GM23338 (cell line): ENCODE measurements at regions not wholly inside any gene's neighbourhood (a gene's known extent, or its start where the extent isn't known, plus 50 kb on each side); places are given as distances from the start of the nearest gene placed in this dataset.

ENCODE experiments used
- CREB1 ChIP-seq: fragments of 250-450 bp; sonication (Bioruptor Pico); IDR thresholded peaks from 2 replicates; pipeline ENCODE4 v1.5.0; 2020; ENCODE audit warnings: low read depth, mild to moderate bottlenecking, moderate library complexity
- EZH2 ChIP-seq: fragments of 200-600 bp; sonication (generic); IDR thresholded peaks from one replicate; pipeline ENCODE4 v1.8.0; 2017; ENCODE audit warnings: antibody characterized with exemption, mild to moderate bottlenecking, low read depth; ENCODE audit not compliant: unreplicated experiment
- EZH2phosphoT487 ChIP-seq: fragments of 200-600 bp; sonication (generic); IDR thresholded peaks from one replicate; pipeline ENCODE4 v1.8.1; 2018; ENCODE audit warnings: antibody characterized with exemption; ENCODE audit not compliant: unreplicated experiment
- POLR2AphosphoS5 ChIP-seq: IDR thresholded peaks from 2 replicates; pipeline ENCODE4 v1.6.1; 2016; ENCODE audit warnings: antibody characterized with exemption, low read depth
- STAT1 ChIP-seq: IDR thresholded peaks from one replicate; pipeline ENCODE4 v1.6.1; 2016; ENCODE audit warnings: antibody characterized with exemption; ENCODE audit not compliant: unreplicated experiment
- TF ChIP-seq, protein P1 (sequence below), 2 experiments: fragments of 200-600 bp in 1 of 2; sonication (generic) in 1 of 2; conservative IDR thresholded peaks; 2 replicates each; pipeline versions ENCODE4 v1.5.1 to v1.6.1; 2016 to 2017; ENCODE audit warnings: antibody characterized with exemption in 2 of 2, low read depth in 2 of 2, mild to moderate bottlenecking in 2 of 2, moderate library complexity in 1 of 2
- TF ChIP-seq, protein P2 (sequence below): IDR thresholded peaks from one replicate; pipeline ENCODE4 v1.6.1; 2018; ENCODE audit warnings: antibody characterized with exemption; ENCODE audit not compliant: unreplicated experiment

DNA sequence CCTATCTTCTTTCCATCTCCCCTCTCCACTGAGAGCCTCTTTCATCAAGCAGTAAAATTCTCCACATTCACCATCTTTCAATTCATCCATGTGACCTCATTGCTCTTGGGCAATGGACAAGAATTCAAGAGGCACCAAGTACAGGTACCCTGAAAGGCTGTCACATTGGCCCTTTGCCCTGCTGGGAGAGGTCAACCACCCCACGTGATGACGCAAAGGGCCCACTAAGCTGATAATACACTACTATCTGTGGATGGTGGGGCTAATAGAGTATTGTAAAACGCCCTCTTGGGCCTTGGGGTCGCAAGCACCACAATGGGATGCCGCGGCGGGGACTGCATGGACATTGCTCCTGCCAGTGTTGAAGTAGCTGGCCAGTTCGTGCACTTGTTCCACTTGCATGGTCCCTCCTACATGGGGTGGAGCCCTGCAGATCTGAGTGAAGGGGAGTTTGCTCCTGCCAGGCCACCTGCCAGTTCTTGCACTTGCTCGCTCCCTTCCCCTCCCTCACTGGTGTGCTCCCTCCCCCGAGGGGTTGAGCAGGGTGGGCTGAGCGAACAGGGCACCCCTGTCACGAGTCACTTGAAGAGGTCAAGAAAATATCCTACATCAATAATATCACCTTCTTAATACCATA is 1578.8 kb upstream of the RAG2 start:
- TF ChIP-seq, protein P1, sequence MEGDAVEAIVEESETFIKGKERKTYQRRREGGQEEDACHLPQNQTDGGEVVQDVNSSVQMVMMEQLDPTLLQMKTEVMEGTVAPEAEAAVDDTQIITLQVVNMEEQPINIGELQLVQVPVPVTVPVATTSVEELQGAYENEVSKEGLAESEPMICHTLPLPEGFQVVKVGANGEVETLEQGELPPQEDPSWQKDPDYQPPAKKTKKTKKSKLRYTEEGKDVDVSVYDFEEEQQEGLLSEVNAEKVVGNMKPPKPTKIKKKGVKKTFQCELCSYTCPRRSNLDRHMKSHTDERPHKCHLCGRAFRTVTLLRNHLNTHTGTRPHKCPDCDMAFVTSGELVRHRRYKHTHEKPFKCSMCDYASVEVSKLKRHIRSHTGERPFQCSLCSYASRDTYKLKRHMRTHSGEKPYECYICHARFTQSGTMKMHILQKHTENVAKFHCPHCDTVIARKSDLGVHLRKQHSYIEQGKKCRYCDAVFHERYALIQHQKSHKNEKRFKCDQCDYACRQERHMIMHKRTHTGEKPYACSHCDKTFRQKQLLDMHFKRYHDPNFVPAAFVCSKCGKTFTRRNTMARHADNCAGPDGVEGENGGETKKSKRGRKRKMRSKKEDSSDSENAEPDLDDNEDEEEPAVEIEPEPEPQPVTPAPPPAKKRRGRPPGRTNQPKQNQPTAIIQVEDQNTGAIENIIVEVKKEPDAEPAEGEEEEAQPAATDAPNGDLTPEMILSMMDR (conservative IDR thresholded peaks at IDR 0.05; ENCODE audit: low read depth in 2 of 2): no peak
- TF ChIP-seq EZH2phosphoT487 (no peak), CREB1 (no peak), EZH2 (no peak), STAT1 (no peak), POLR2AphosphoS5 (no peak)
- TF ChIP-seq, protein P2, sequence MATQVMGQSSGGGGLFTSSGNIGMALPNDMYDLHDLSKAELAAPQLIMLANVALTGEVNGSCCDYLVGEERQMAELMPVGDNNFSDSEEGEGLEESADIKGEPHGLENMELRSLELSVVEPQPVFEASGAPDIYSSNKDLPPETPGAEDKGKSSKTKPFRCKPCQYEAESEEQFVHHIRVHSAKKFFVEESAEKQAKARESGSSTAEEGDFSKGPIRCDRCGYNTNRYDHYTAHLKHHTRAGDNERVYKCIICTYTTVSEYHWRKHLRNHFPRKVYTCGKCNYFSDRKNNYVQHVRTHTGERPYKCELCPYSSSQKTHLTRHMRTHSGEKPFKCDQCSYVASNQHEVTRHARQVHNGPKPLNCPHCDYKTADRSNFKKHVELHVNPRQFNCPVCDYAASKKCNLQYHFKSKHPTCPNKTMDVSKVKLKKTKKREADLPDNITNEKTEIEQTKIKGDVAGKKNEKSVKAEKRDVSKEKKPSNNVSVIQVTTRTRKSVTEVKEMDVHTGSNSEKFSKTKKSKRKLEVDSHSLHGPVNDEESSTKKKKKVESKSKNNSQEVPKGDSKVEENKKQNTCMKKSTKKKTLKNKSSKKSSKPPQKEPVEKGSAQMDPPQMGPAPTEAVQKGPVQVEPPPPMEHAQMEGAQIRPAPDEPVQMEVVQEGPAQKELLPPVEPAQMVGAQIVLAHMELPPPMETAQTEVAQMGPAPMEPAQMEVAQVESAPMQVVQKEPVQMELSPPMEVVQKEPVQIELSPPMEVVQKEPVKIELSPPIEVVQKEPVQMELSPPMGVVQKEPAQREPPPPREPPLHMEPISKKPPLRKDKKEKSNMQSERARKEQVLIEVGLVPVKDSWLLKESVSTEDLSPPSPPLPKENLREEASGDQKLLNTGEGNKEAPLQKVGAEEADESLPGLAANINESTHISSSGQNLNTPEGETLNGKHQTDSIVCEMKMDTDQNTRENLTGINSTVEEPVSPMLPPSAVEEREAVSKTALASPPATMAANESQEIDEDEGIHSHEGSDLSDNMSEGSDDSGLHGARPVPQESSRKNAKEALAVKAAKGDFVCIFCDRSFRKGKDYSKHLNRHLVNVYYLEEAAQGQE: no peak
